ENCODE measurements at regions not wholly inside any gene's neighbourhood (a gene's known extent, or its start where the extent isn't known, plus 50 kb on each side); places are given as distances from the start of the nearest gene placed in this dataset.

DNA sequence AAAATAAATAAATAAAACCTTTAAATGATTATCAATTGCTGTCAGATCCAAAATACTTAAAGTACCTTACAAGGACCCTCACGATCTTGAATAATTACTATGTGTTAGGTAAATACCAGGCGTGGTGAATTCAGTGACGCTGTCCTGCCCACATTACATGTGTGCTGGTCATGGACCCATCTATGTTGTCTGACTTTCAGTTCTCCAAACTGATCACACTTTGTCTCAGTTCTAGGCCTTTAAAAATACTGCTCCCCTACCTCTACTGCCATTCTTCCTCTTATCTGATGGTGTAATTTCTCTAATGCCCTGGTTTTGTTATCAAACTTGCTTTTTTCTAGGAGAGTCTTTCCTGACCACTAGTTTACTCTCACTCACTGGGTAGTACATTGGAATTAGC lies 520.7 kb downstream of the TRHDE start:
- no peaks in the 10 kb centered on the region for H3K4me1 ChIP-seq
- peaks cover 0 to 14% of the 10 kb centered on the region in 2 donors for H3K9me3 ChIP-seq
- no peak for DNase-seq (ENCODE audit: low spot score in 2 of 2)
- H3K27ac ChIP-seq, result no peak overlapping the region
- H3K27me3 ChIP-seq, result no peaks in the 10 kb centered on the region
- H3K36me3 ChIP-seq, result no peaks in the 10 kb centered on the region
- no peak overlapping the region for H3K4me3 ChIP-seq
- intact Hi-C loops (cut with DNase I; ENCODE audit: low total_unique reads), result no loop called here
- TF ChIP-seq POLR2A (IDR thresholded peaks at IDR 0.05) (no peak), POLR2AphosphoS5 (IDR thresholded peaks at IDR 0.05) (no peak)
- TF ChIP-seq, protein P1, sequence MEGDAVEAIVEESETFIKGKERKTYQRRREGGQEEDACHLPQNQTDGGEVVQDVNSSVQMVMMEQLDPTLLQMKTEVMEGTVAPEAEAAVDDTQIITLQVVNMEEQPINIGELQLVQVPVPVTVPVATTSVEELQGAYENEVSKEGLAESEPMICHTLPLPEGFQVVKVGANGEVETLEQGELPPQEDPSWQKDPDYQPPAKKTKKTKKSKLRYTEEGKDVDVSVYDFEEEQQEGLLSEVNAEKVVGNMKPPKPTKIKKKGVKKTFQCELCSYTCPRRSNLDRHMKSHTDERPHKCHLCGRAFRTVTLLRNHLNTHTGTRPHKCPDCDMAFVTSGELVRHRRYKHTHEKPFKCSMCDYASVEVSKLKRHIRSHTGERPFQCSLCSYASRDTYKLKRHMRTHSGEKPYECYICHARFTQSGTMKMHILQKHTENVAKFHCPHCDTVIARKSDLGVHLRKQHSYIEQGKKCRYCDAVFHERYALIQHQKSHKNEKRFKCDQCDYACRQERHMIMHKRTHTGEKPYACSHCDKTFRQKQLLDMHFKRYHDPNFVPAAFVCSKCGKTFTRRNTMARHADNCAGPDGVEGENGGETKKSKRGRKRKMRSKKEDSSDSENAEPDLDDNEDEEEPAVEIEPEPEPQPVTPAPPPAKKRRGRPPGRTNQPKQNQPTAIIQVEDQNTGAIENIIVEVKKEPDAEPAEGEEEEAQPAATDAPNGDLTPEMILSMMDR (IDR thresholded peaks at IDR 0.05), result no peak

DNA sequence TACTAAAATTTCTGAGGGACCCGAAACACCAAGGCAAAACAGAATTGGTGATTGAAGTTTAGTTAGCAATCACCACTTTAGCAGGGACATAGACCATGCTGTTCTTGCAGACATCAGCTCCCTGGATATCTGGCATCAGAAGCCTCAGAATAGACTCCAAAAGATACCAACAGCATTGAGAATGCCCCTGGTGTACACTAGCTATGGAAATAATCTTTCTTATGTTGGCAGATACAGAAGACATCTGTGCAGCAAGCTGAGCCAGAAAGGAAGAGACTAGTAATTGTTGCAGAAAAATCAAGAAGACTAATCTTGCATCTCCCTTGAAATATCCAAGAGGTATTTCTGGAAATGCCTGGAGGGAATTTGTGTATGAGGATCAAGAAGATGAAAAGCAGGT lies 521.6 kb downstream of the TRHDE start:
- Histone ChIP-seq H3K9me3 (peaks cover 0 to 14% of the 10 kb centered on the region in 2 donors), H3K4me1 (no peaks in the 10 kb centered on the region), H3K36me3 (no peaks in the 10 kb centered on the region), H3K4me3 (no peak overlapping the region), H3K27me3 (no peaks in the 10 kb centered on the region), H3K27ac (no peak overlapping the region)
- intact Hi-C loops (cut with DNase I; ENCODE audit: low total_unique reads), result no loop called here
- TF ChIP-seq, protein P1 (IDR thresholded peaks at IDR 0.05), result no peak
- TF ChIP-seq POLR2A (IDR thresholded peaks at IDR 0.05), result no peak
- no peak for TF ChIP-seq POLR2AphosphoS5 (IDR thresholded peaks at IDR 0.05)
- DNase-seq (ENCODE audit: low spot score in 2 of 2), result no peak

DNA sequence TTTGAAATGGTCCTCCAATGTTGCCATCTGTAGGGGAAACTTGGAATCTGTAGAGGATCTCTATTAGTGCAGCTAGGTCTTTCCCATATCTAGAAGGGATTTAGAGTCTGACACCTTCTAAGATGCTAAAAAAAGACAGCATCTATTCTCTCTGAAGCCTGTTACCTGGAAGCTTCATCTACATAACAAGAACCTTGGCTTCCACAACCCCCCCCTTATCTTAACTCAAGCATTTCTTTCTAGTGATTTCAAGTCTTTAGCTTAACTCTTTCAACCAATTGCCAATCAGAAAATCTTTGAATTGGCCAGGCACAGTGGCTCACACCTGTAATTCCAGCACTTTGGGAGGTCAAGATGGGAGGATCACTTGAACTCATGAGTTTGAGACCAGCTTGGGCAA lies 543.3 kb downstream of the TRHDE start:
- TF ChIP-seq POLR2AphosphoS5 (IDR thresholded peaks at IDR 0.05), result no peak
- TF ChIP-seq, protein P1 (IDR thresholded peaks at IDR 0.05), result no peak
- TF ChIP-seq POLR2A (IDR thresholded peaks at IDR 0.05), result no peak
- no peak overlapping the region for H3K4me3 ChIP-seq

GRCh38 chr12:72828662-72829324 lies 556.6 kb downstream of the TRHDE start:
- Histone ChIP-seq H3K4me1 (no peaks in the 10 kb centered on the region), H3K27ac (no peak overlapping the region), H3K9me3 (no peaks in the 10 kb centered on the region), H3K36me3 (no peaks in the 10 kb centered on the region), H3K27me3 (no peaks in the 10 kb centered on the region), H3K4me3 (no peak overlapping the region)
- DNase-seq (ENCODE audit: low spot score in 2 of 2), result no peak
- TF ChIP-seq POLR2AphosphoS5 (IDR thresholded peaks at IDR 0.05) (no peak), POLR2A (IDR thresholded peaks at IDR 0.05) (no peak)
- TF ChIP-seq, protein P1 (IDR thresholded peaks at IDR 0.05), result no peak
- intact Hi-C loops (cut with DNase I; ENCODE audit: low total_unique reads), result no loop called here

More for the DNA sequence above, 543.3 kb downstream of the TRHDE start:
- H3K27ac ChIP-seq, result no peak overlapping the region
- no peak for DNase-seq (ENCODE audit: low spot score in 2 of 2)
- H3K27me3 ChIP-seq, result no peaks in the 10 kb centered on the region
- H3K36me3 ChIP-seq, result no peaks in the 10 kb centered on the region
- H3K4me1 ChIP-seq, result no peaks in the 10 kb centered on the region
- intact Hi-C loops (cut with DNase I; ENCODE audit: low total_unique reads), result no loop called here
- peaks cover 0 to 22% of the 10 kb centered on the region in 2 donors for H3K9me3 ChIP-seq

DNA sequence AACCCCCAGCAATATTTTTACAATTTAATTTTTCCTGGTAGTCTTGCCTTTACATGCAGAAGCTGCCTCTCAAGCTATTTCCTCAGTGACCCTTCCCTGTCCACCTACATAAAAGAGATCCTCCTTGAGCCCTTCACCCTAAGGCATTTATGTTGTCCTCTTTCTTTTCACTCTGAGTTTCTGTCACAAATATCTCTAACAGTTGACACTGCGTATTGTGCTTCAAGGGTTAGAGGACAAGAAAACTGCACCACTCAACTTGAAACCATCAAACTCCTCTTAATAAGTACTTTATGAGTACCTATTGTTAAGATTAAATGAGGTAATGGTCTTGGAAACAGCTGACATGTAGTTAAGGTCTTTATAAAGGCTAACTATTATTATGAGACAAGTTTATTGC lies 557.7 kb downstream of the TRHDE start:
- Histone ChIP-seq H3K4me1 (no peaks in the 10 kb centered on the region), H3K27ac (no peak overlapping the region), H3K9me3 (no peaks in the 10 kb centered on the region), H3K36me3 (no peaks in the 10 kb centered on the region), H3K27me3 (no peaks in the 10 kb centered on the region), H3K4me3 (no peak overlapping the region)
- DNase-seq (ENCODE audit: low spot score in 2 of 2), result no peak
- TF ChIP-seq, protein P1 (IDR thresholded peaks at IDR 0.05), result no peak
- TF ChIP-seq POLR2A (IDR thresholded peaks at IDR 0.05) (no peak), POLR2AphosphoS5 (IDR thresholded peaks at IDR 0.05) (no peak)
- intact Hi-C loops (cut with DNase I; ENCODE audit: low total_unique reads), result no loop called here

All from breast epithelium (tissue), 4 donors.